Naive thymus-derived CD4-positive, alpha-beta T cell (primary cell): ENCODE measurements at regions not wholly inside any gene's neighbourhood (a gene's known extent, or its start where the extent isn't known, plus 50 kb on each side); places are given as distances from the start of the nearest gene placed in this dataset.

Experiments
- ATAC-seq: fragments of 150-1000 bp; cut with Tn5 transposase; 2 replicates; pipeline ENCODE4 v1.10.0; 2021; ENCODE audit warnings: mild to moderate bottlenecking, moderate library complexity
- CTCF ChIA-PET: fragments of 350-600 bp; sonication (Branson Sonifier 250); formaldehyde crosslinking; loops from one replicate; lab custom pipeline; 2021; ENCODE audit warnings: antibody characterized with exemption; lab: Charles Lee
- POLR2A ChIA-PET: fragments of 350-600 bp; sonication (Branson Sonifier 250); formaldehyde crosslinking; loops from one replicate; lab custom pipeline; 2021; ENCODE audit warnings: antibody characterized with exemption, inconsistent platforms; lab: Charles Lee
- DNase-seq, 9 donors: peaks; one replicate each; pipeline versions ENCODE4 v3.0.0 to v3.0.0-alpha.2; 2020 to 2022; ENCODE audit warnings: mixed read lengths in 1 of 9
- H3K27ac ChIP-seq: one replicate; pipeline ENCODE4 v1.7.0; 2013; ENCODE audit warnings: mild to moderate bottlenecking, low read depth, low read length, moderate library complexity
- H3K27me3 ChIP-seq, 2 donors: one replicate each; pipeline ENCODE4 v1.7.0; 2013; ENCODE audit warnings: low read length in 2 of 2, mild to moderate bottlenecking in 2 of 2, moderate library complexity in 2 of 2; ENCODE audit not compliant: control insufficient read depth in 2 of 2, insufficient read depth in 2 of 2
- H3K36me3 ChIP-seq, 3 experiments: 1 replicate in 2 of 3; 2 replicates in 1 of 3; pipeline ENCODE4 v1.7.0; 2013; ENCODE audit warnings: low read length in 3 of 3, mild to moderate bottlenecking in 3 of 3, moderate library complexity in 1 of 3; ENCODE audit not compliant: insufficient read depth in 3 of 3, control insufficient read depth in 2 of 3
- H3K4me1 ChIP-seq, 2 donors: one replicate each; pipeline ENCODE4 v1.7.0; 2013; ENCODE audit warnings: low read length in 2 of 2, mild to moderate bottlenecking in 2 of 2, moderate library complexity in 1 of 2; ENCODE audit not compliant: control insufficient read depth in 2 of 2, insufficient read depth in 2 of 2
- H3K4me3 ChIP-seq: 2 replicates; pipeline ENCODE4 v1.7.0; 2013; ENCODE audit warnings: mild to moderate bottlenecking, low read length
- H3K9me3 ChIP-seq, 3 experiments: 1 replicate in 2 of 3; 2 replicates in 1 of 3; pipeline ENCODE4 v1.7.0; 2013; ENCODE audit warnings: low read length in 3 of 3; ENCODE audit not compliant: control insufficient read depth in 2 of 3
- H3K27ac Mint-ChIP-seq, 9 donors: one replicate each; pipeline ENCODE4 v1.8.0; 2020 to 2022; ENCODE audit warnings: mixed read lengths in 9 of 9, mild to moderate bottlenecking in 8 of 9, moderate library complexity in 5 of 9, inconsistent platforms in 2 of 9
- H3K27me3 Mint-ChIP-seq, 5 donors: one replicate each; pipeline ENCODE4 v1.8.0; 2021 to 2022; ENCODE audit warnings: mixed read lengths in 5 of 5, mild to moderate bottlenecking in 1 of 5
- H3K36me3 Mint-ChIP-seq, 5 donors: one replicate each; pipeline ENCODE4 v1.8.0; 2020 to 2022; ENCODE audit warnings: mixed read lengths in 5 of 5, mild to moderate bottlenecking in 3 of 5, inconsistent platforms in 1 of 5
- H3K4me1 Mint-ChIP-seq, 7 donors: one replicate each; pipeline ENCODE4 v1.8.0; 2020 to 2022; ENCODE audit warnings: mixed read lengths in 7 of 7, mild to moderate bottlenecking in 3 of 7, inconsistent platforms in 1 of 7
- H3K4me3 Mint-ChIP-seq, 10 donors: one replicate each; pipeline ENCODE4 v1.8.0; 2020 to 2022; ENCODE audit warnings: mild to moderate bottlenecking in 10 of 10, mixed read lengths in 10 of 10, moderate library complexity in 6 of 10, inconsistent platforms in 2 of 10
- H3K9me3 Mint-ChIP-seq, 11 donors: one replicate each; pipeline ENCODE4 v1.8.0; 2020 to 2022; ENCODE audit warnings: mixed read lengths in 11 of 11, mild to moderate bottlenecking in 4 of 11, inconsistent platforms in 1 of 11, moderate library complexity in 1 of 11
- intact Hi-C, 2 donors: fragments of 100-400 bp; cut with micrococcal nuclease; formaldehyde crosslinking; loops; one replicate each; pipeline ENCODE4 v1.15.1; 2023

GRCh38 chr4:138728566-138728965 is 287.0 kb upstream of the NOCT start:
- Histone ChIP-seq H3K9me3 (no peaks in the 10 kb centered on the region), H3K27me3 (no peaks in the 10 kb centered on the region), H3K36me3 (no peaks in the 10 kb centered on the region), H3K4me3 (no peak overlapping the region), H3K4me1 (no peaks in the 10 kb centered on the region), H3K27ac (no peak overlapping the region)
- DNase-seq (no peak), ATAC-seq (no peak)
- CTCF ChIA-PET: no interaction called here
- H3K36me3 Mint-ChIP-seq: no peaks in the 10 kb centered on the region
- no peaks in the 10 kb centered on the region for H3K9me3 Mint-ChIP-seq
- intact Hi-C loops: no loop called here
- POLR2A ChIA-PET: no interaction called here
- peaks cover 0 to 10% (median 4%) of the 10 kb centered on the region in 5 donors for H3K27me3 Mint-ChIP-seq
- H3K27ac Mint-ChIP-seq: no peak overlapping the region
- no peak overlapping the region for H3K4me3 Mint-ChIP-seq
- H3K4me1 Mint-ChIP-seq: no peaks in the 10 kb centered on the region

DNA sequence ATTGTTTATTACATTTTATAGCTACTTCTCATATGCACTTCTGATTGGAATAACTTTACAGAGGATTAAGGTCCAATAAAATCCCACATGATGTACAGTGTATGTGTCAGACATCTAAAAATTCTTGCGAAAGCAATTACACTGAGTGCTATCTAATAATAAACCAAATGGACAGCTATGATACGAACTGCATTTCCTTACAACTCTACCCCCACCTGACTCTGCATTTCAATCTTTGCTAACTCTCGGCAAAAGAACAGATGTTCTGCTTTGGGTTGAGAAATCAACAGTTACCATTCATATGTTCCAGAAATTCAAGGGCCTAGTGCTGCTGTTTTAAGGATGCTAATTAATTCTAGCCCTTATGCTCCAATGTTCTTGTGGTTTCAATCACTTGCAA is 287.9 kb upstream of the NOCT start:
- Mint-ChIP-seq H3K4me1 (no peaks in the 10 kb centered on the region), H3K27me3 (peaks cover 0 to 10% (median 4%) of the 10 kb centered on the region in 5 donors), H3K27ac (no peak overlapping the region), H3K9me3 (no peaks in the 10 kb centered on the region), H3K4me3 (no peak overlapping the region), H3K36me3 (no peaks in the 10 kb centered on the region)
- intact Hi-C loops: no loop called here
- H3K9me3 ChIP-seq: no peaks in the 10 kb centered on the region
- no peak for DNase-seq
- CTCF ChIA-PET: no interaction called here
- H3K4me1 ChIP-seq: no peaks in the 10 kb centered on the region
- ATAC-seq: no peak
- H3K36me3 ChIP-seq: no peaks in the 10 kb centered on the region
- no peak overlapping the region for H3K4me3 ChIP-seq
- H3K27me3 ChIP-seq: no peaks in the 10 kb centered on the region
- POLR2A ChIA-PET: no interaction called here
- no peak overlapping the region for H3K27ac ChIP-seq

GRCh38 chr4:138724530-138724929 is 291.1 kb upstream of the NOCT start:
- ATAC-seq (no peak), DNase-seq (no peak)
- Mint-ChIP-seq H3K27ac (no peak overlapping the region), H3K4me1 (no peaks in the 10 kb centered on the region), H3K9me3 (no peaks in the 10 kb centered on the region), H3K4me3 (no peak overlapping the region), H3K27me3 (peaks cover 0 to 10% (median 5%) of the 10 kb centered on the region in 5 donors), H3K36me3 (no peaks in the 10 kb centered on the region)
- ChIA-PET POLR2A (no interaction called here), CTCF (no interaction called here)
- Histone ChIP-seq H3K9me3 (no peaks in the 10 kb centered on the region), H3K4me1 (no peaks in the 10 kb centered on the region), H3K27ac (no peak overlapping the region), H3K4me3 (no peak overlapping the region), H3K36me3 (no peaks in the 10 kb centered on the region), H3K27me3 (no peaks in the 10 kb centered on the region)
- intact Hi-C loops: no loop called here

- peaks cover 0 to 15% (median 5%) of the 10 kb centered on the region in 5 donors for H3K27me3 Mint-ChIP-seq
- H3K4me1 ChIP-seq: no peaks in the 10 kb centered on the region
- no peak overlapping the region for H3K4me3 ChIP-seq
- H3K27me3 ChIP-seq: no peaks in the 10 kb centered on the region
- ChIA-PET CTCF (no interaction called here), POLR2A (no interaction called here)
- DNase-seq: no peak
- H3K4me3 Mint-ChIP-seq: no peak overlapping the region
- H3K9me3 ChIP-seq: no peaks in the 10 kb centered on the region
- no peaks in the 10 kb centered on the region for H3K36me3 Mint-ChIP-seq
- no peaks in the 10 kb centered on the region for H3K36me3 ChIP-seq
- H3K9me3 Mint-ChIP-seq: peaks cover 0 to 2% (median 0%) of the 10 kb centered on the region in 11 donors
- no peak for ATAC-seq
- intact Hi-C loops: no loop called here
- no peaks in the 10 kb centered on the region for H3K4me1 Mint-ChIP-seq
- no peak overlapping the region for H3K27ac Mint-ChIP-seq
- H3K27ac ChIP-seq: no peak overlapping the region
Observed at GRCh38 chr4:138716559-138717335, 298.8 kb upstream of the NOCT start.

DNA sequence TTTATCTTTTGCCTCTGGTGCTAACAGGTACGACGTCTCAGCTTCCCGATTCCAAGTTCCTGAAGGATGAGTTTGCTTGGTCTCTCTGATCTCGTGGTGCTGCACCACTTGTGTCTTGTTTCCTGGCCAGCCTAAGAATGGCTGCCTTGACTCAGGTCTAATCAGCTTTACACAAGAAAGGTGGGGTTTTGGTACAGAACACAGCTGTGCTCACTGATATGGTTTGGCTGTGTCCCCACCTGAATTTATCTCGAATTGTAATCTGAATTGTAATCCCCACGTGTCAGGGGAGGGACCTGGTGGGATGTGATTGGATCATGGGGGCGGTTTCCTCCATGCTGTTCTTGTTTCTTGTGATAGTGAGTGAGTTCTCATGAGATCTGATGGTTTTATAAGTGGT is 305.3 kb upstream of the NOCT start:
- no peak overlapping the region for H3K4me3 Mint-ChIP-seq
- no peaks in the 10 kb centered on the region for H3K9me3 ChIP-seq
- no peak for ATAC-seq
- no peaks in the 10 kb centered on the region for H3K4me1 ChIP-seq
- peaks cover 0 to 12% (median 0%) of the 10 kb centered on the region in 11 donors for H3K9me3 Mint-ChIP-seq
- no peak overlapping the region for H3K27ac ChIP-seq
- DNase-seq: no peak
- no peaks in the 10 kb centered on the region for H3K27me3 ChIP-seq
- H3K4me3 ChIP-seq: no peak overlapping the region
- peaks cover 0 to 22% (median 13%) of the 10 kb centered on the region in 5 donors for H3K27me3 Mint-ChIP-seq
- H3K27ac Mint-ChIP-seq: no peak overlapping the region
- H3K36me3 Mint-ChIP-seq: no peaks in the 10 kb centered on the region
- CTCF ChIA-PET: no interaction called here
- intact Hi-C loops: no loop called here
- H3K4me1 Mint-ChIP-seq: peaks cover 0 to 3% (median 0%) of the 10 kb centered on the region in 7 donors
- H3K36me3 ChIP-seq: no peaks in the 10 kb centered on the region
- POLR2A ChIA-PET: no interaction called here

DNA sequence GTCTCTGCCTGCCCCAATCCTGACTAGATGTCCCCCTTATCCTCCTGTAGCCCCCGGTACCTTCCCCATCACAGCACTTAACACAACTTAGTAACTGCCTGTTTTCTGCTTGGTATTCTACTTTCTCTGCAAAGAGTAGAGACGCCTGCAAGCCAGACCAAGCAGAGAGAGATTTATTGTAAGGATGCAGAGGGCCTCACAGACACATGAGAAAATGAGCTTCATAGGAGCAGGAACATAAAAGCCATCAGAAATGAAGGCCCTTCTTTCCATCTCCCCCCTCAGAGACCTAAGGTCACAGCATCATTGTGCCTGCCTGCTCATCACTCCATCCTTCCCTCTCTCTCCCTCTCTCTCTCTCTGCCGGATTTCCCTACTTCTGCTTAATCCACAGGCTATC is 305.7 kb upstream of the NOCT start:
- no peak overlapping the region for H3K27ac Mint-ChIP-seq
- CTCF ChIA-PET: no interaction called here
- POLR2A ChIA-PET: no interaction called here
- no peak overlapping the region for H3K4me3 Mint-ChIP-seq
- intact Hi-C loops: no loop called here
- DNase-seq: no peak
- H3K4me3 ChIP-seq: no peak overlapping the region
- no peaks in the 10 kb centered on the region for H3K27me3 ChIP-seq
- no peaks in the 10 kb centered on the region for H3K9me3 ChIP-seq
- H3K27me3 Mint-ChIP-seq: peaks cover 0 to 22% (median 13%) of the 10 kb centered on the region in 5 donors
- peaks cover 0 to 3% (median 0%) of the 10 kb centered on the region in 7 donors for H3K4me1 Mint-ChIP-seq
- H3K4me1 ChIP-seq: no peaks in the 10 kb centered on the region
- no peaks in the 10 kb centered on the region for H3K36me3 ChIP-seq
- H3K27ac ChIP-seq: no peak overlapping the region
- ATAC-seq: no peak
- peaks cover 0 to 12% (median 0%) of the 10 kb centered on the region in 11 donors for H3K9me3 Mint-ChIP-seq
- H3K36me3 Mint-ChIP-seq: no peaks in the 10 kb centered on the region
